H9 (cell line): ENCODE measurements at regions not wholly inside any gene's neighbourhood (a gene's known extent, or its start where the extent isn't known, plus 50 kb on each side); places are given as distances from the start of the nearest gene placed in this dataset.

ENCODE experiments used
- DNase-seq: peaks from one replicate; pipeline ENCODE4 v3.0.0-alpha.2; 2017
- H2AFZ ChIP-seq: one replicate; pipeline ENCODE4 v1.6.1; 2013; ENCODE audit warnings: mild to moderate bottlenecking, low read length, control low read depth, moderate library complexity
- H2AK5ac ChIP-seq: 2 replicates; pipeline ENCODE4 v1.6.1; 2013; ENCODE audit warnings: low read length, control low read depth, mixed read lengths; ENCODE audit not compliant: insufficient read length
- H2BK120ac ChIP-seq: one replicate; pipeline ENCODE4 v1.6.1; 2013; ENCODE audit warnings: low read depth, mild to moderate bottlenecking, low read length, control low read depth, inconsistent platforms; ENCODE audit not compliant: poor library complexity, severe bottlenecking
- H2BK12ac ChIP-seq: 2 replicates; pipeline ENCODE4 v1.6.1; 2013; ENCODE audit warnings: low read length, control low read depth, mixed read lengths, low read depth; ENCODE audit not compliant: insufficient read length
- H2BK15ac ChIP-seq: 2 replicates; pipeline ENCODE4 v1.6.1; 2013; ENCODE audit warnings: low read depth, low read length, control low read depth
- H2BK20ac ChIP-seq: one replicate; pipeline ENCODE4 v1.6.1; 2013; ENCODE audit warnings: low read depth, mild to moderate bottlenecking, low read length, control low read depth, inconsistent platforms; ENCODE audit not compliant: poor library complexity, severe bottlenecking
- H2BK5ac ChIP-seq: 2 replicates; pipeline ENCODE4 v1.6.1; 2013; ENCODE audit warnings: low read length, control low read depth, mixed read lengths; ENCODE audit not compliant: insufficient read length
- H3K14ac ChIP-seq: 2 replicates; pipeline ENCODE4 v1.6.1; 2013; ENCODE audit warnings: low read length, control low read depth; ENCODE audit not compliant: insufficient read depth
- H3K18ac ChIP-seq: 2 replicates; pipeline ENCODE4 v1.6.1; 2013; ENCODE audit warnings: low read depth, mild to moderate bottlenecking, mixed read lengths, low read length, control low read depth; ENCODE audit not compliant: insufficient read length
- H3K23ac ChIP-seq: 2 replicates; pipeline ENCODE4 v1.6.1; 2013; ENCODE audit warnings: low read length, control low read depth, mixed read lengths, low read depth; ENCODE audit not compliant: insufficient read length
- H3K23me2 ChIP-seq: 2 replicates; pipeline ENCODE4 v1.6.1; 2013; ENCODE audit warnings: low read depth, mild to moderate bottlenecking, mixed read lengths, low read length, control low read depth; ENCODE audit not compliant: insufficient read length, poor library complexity, severe bottlenecking
- H3K27ac ChIP-seq: 2 replicates; pipeline ENCODE4 v1.5.1; 2013; ENCODE audit warnings: low read length, control low read depth, mixed read lengths, low read depth; ENCODE audit not compliant: insufficient read length
- H3K27me3 ChIP-seq: 2 replicates; pipeline ENCODE4 v1.6.1; 2013; ENCODE audit warnings: low read length, control low read depth, inconsistent platforms; ENCODE audit not compliant: insufficient read depth
- H3K4ac ChIP-seq: 2 replicates; pipeline ENCODE4 v1.6.1; 2013; ENCODE audit warnings: low read depth, mild to moderate bottlenecking, control low read depth, inconsistent platforms, low read length, moderate library complexity
- H3K4me1 ChIP-seq: 2 replicates; pipeline ENCODE4 v1.6.1; 2013; ENCODE audit warnings: low read length, control low read depth, inconsistent platforms; ENCODE audit not compliant: insufficient read depth
- H3K4me2 ChIP-seq: 2 replicates; pipeline ENCODE4 v1.6.1; 2013; ENCODE audit warnings: low read length, control low read depth, mixed read lengths; ENCODE audit not compliant: insufficient read length, insufficient read depth
- H3K56ac ChIP-seq: 2 replicates; pipeline ENCODE4 v1.6.1; 2013; ENCODE audit warnings: low read depth, mild to moderate bottlenecking, mixed read lengths, low read length, control low read depth; ENCODE audit not compliant: insufficient read length
- H3K79me1 ChIP-seq: 2 replicates; pipeline ENCODE4 v1.6.1; 2013; ENCODE audit warnings: low read depth, mild to moderate bottlenecking, moderate library complexity, low read length, control low read depth, inconsistent platforms; ENCODE audit not compliant: insufficient read depth, poor library complexity, severe bottlenecking
- H3K79me2 ChIP-seq: 2 replicates; pipeline ENCODE4 v1.6.1; 2013; ENCODE audit warnings: low read length, control low read depth, inconsistent platforms; ENCODE audit not compliant: insufficient read depth
- H3K9ac ChIP-seq: 2 replicates; pipeline ENCODE4 v1.6.1; 2013; ENCODE audit warnings: low read length, control low read depth, mixed read lengths; ENCODE audit not compliant: insufficient read length; ENCODE audit errors: extremely low read depth
- H3K9me3 ChIP-seq: one replicate; pipeline ENCODE4 v1.6.1; 2013; ENCODE audit warnings: low read depth, low read length, inconsistent platforms; ENCODE audit not compliant: control insufficient read depth
- H3T11ph ChIP-seq: one replicate; pipeline ENCODE4 v1.6.1; 2013; ENCODE audit warnings: mild to moderate bottlenecking, low read length, control low read depth, inconsistent platforms
- H4K20me1 ChIP-seq: one replicate; pipeline ENCODE4 v1.6.1; 2013; ENCODE audit not compliant: control insufficient read depth, insufficient read length, insufficient read depth
- H4K5ac ChIP-seq: 2 replicates; pipeline ENCODE4 v1.6.1; 2013; ENCODE audit warnings: low read depth, mild to moderate bottlenecking, mixed read lengths, low read length, control low read depth; ENCODE audit not compliant: insufficient read length
- H4K8ac ChIP-seq: replicated peaks from 2 replicates; pipeline ENCODE4 v1.6.1; 2013; ENCODE audit warnings: low read length, control low read depth, mixed read lengths, low read depth; ENCODE audit not compliant: insufficient read length
- H4K91ac ChIP-seq: 2 replicates; pipeline ENCODE4 v1.6.1; 2013; ENCODE audit warnings: low read depth, mild to moderate bottlenecking, moderate library complexity, mixed read lengths, low read length, control low read depth; ENCODE audit not compliant: insufficient read length
- H3K27ac Mint-ChIP-seq, 3 experiments: 2 replicates in 2 of 3; 3 replicates in 1 of 3; pipeline ENCODE4 v1.8.0; 2020 to 2021; ENCODE audit warnings: mixed read lengths in 3 of 3, mild to moderate bottlenecking in 1 of 3, moderate library complexity in 1 of 3
- H3K27me3 Mint-ChIP-seq: 2 replicates; pipeline ENCODE4 v1.8.0; 2021; ENCODE audit warnings: low read depth, mild to moderate bottlenecking, moderate library complexity, mixed read lengths
- H3K36me3 Mint-ChIP-seq, 3 experiments: 2 replicates in 2 of 3; 3 replicates in 1 of 3; pipeline ENCODE4 v1.8.0; 2020 to 2021; ENCODE audit warnings: low read depth in 3 of 3, mixed read lengths in 3 of 3; ENCODE audit not compliant: insufficient read depth in 1 of 3
- H3K4me1 Mint-ChIP-seq, 2 experiments: 2 replicates each; pipeline ENCODE4 v1.8.0; 2020; ENCODE audit warnings: mixed read lengths in 2 of 2
- H3K4me3 Mint-ChIP-seq, 2 experiments: 2 replicates in 1 of 2; 3 replicates in 1 of 2; pipeline ENCODE4 v1.8.0; 2020 to 2021; ENCODE audit warnings: mild to moderate bottlenecking in 2 of 2, mixed read lengths in 2 of 2, moderate library complexity in 1 of 2
- H3K9me3 Mint-ChIP-seq, 2 experiments: 2 replicates in 1 of 2; 3 replicates in 1 of 2; pipeline ENCODE4 v1.8.0; 2020; ENCODE audit warnings: mild to moderate bottlenecking in 2 of 2, mixed read lengths in 2 of 2, moderate library complexity in 1 of 2
- WGBS: extraction: QIAGEN DNeasy Blood & Tissue Kit; methylation state at CpG from one replicate; pipeline ENCODE4 v1.1.7; 2013; ENCODE audit warnings: missing lambda C conversion rate, low lambda C conversion rate, mixed read lengths; ENCODE audit not compliant: insufficient read length; ENCODE audit errors: extremely low coverage; 5-methylcytosine and 5-hydroxymethylcytosine counted together
- TF ChIP-seq, protein P1 (sequence below): fragments of 200-600 bp; sonication (generic); conservative IDR thresholded peaks from 3 replicates; pipeline ENCODE4 v1.8.0; 2021; ENCODE audit warnings: antibody characterized with exemption, mild to moderate bottlenecking

DNA sequence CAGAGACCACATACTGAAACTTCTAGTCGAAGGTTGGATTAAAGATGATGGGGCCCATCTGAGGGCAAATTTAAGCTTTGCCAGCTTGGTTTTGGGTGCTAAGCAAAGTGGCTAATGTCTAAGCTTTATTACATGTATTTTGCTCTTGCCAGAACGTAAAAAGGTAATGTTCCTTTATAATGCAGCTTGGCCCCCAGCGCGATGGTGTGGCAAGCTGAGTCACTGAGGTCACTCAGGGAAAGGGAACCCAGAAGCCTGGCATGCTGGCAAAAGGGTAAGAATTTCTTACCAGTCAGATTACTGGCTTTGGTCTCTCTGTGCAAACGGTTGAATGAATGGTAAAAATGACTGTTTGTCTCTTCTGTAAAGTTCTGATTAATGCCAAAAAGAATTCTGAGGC lies 158.3 kb upstream of the KCND2 start:
- Histone ChIP-seq H3K4ac (no peak overlapping the region), H2BK120ac (no peak overlapping the region), H2BK12ac (no peak overlapping the region), H4K5ac (no peak overlapping the region), H2BK15ac (no peak overlapping the region), H3K56ac (no peak overlapping the region), H3K23me2 (no peaks in the 10 kb centered on the region), H4K91ac (no peak overlapping the region), H3K14ac (no peak overlapping the region), H3K79me1 (no peaks in the 10 kb centered on the region), H3K9ac (no peak overlapping the region), H3K27me3 (no peaks in the 10 kb centered on the region), H3T11ph (no peak overlapping the region), H3K18ac (no peak overlapping the region), H4K20me1 (no peaks in the 10 kb centered on the region), H2AFZ (no peak overlapping the region), H3K79me2 (no peaks in the 10 kb centered on the region), H3K4me2 (no peak overlapping the region), H2BK20ac (no peak overlapping the region), H3K23ac (no peak overlapping the region), H2BK5ac (no peak overlapping the region), H2AK5ac (no peak overlapping the region), H3K27ac (no peak overlapping the region), H4K8ac (no peak overlapping the region), H3K9me3 (peaks cover 9% of the 10 kb centered on the region), H3K4me1 (no peaks in the 10 kb centered on the region)
- H3K9me3 Mint-ChIP-seq = peaks cover 46 to 53% of the 10 kb centered on the region in 2 experiments
- WGBS = no CpG with 5 or more reads among the region's 5 CpGs
- TF ChIP-seq, protein P1, sequence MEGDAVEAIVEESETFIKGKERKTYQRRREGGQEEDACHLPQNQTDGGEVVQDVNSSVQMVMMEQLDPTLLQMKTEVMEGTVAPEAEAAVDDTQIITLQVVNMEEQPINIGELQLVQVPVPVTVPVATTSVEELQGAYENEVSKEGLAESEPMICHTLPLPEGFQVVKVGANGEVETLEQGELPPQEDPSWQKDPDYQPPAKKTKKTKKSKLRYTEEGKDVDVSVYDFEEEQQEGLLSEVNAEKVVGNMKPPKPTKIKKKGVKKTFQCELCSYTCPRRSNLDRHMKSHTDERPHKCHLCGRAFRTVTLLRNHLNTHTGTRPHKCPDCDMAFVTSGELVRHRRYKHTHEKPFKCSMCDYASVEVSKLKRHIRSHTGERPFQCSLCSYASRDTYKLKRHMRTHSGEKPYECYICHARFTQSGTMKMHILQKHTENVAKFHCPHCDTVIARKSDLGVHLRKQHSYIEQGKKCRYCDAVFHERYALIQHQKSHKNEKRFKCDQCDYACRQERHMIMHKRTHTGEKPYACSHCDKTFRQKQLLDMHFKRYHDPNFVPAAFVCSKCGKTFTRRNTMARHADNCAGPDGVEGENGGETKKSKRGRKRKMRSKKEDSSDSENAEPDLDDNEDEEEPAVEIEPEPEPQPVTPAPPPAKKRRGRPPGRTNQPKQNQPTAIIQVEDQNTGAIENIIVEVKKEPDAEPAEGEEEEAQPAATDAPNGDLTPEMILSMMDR = no peak
- H3K36me3 Mint-ChIP-seq = peaks cover 32 to 54% (median 38%) of the 10 kb centered on the region in 3 experiments
- H3K27ac Mint-ChIP-seq = no peak overlapping the region
- H3K4me3 Mint-ChIP-seq = no peak overlapping the region
- DNase-seq = no peak
- H3K27me3 Mint-ChIP-seq = no peaks in the 10 kb centered on the region; the same call in 1 of the 2 replicates
- H3K4me1 Mint-ChIP-seq = no peaks in the 10 kb centered on the region
